ENCODE measurements at regions not wholly inside any gene's neighbourhood (a gene's known extent, or its start where the extent isn't known, plus 50 kb on each side); places are given as distances from the start of the nearest gene placed in this dataset.
"Not testable (repeated sequence)": the region's sequence is repeated elsewhere in the genome, so short reads cannot be mapped to it uniquely, and the experiment has no call there.

DNA sequence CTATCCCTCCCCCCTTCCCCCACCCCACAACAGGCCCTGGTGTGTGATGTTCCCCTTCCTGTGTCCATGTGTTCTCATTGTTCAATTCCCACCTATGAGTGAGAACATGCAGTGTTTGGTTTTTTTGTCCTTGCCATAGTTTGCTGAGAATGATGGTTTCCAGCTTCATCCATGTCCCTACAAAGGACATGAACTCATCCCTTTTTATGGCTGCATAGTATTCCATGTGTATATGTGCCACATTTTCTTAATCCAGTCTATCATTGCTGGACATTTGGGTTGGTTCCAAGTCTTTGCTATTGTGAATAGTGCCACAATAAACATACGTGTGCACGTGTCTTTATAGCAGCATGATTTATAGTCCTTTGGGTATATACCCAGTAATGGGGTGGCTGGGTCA, 52.3 kb upstream of the MAN1A2 start:
- DNase-seq: not testable (repeated sequence)

- DNase-seq: no peak
These were observed 53.7 kb upstream of the MAN1A2 start for GRCh38 chr1:117313555-117313954.

DNA sequence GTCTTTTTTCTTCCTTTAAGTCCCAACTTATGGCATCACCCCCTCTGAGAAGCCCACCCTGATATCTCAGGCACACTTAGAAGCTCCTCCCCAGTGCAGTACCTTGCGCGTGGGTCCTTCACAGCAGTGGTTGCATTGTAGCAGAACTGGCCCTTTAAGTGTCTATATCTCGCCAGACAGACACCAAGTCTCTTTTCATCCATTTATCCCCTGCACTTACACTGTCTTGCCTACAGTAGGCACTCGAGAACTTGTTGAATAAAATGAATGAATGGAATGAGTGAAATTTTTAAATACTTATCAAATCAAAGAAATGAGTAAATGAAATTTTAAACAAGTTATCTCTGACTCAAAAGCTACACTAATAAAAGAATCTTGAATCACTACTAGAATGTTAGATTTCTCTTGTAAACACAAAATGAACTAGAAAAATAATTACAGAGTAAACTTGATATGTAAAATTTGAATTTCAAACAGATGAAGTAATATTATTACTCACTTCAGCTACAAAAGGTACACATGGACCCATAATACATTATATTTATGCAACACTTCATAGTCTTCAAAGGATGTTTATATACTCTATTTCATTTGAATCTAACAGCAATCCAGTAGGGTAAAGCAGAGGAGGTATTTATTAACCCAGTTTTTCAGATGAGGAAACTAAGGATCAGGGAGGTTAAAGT, 54.7 kb upstream of the MAN1A2 start:
- peak in 2 of 6 experiments; percentile 2 to 25 for DNase-seq

DNA sequence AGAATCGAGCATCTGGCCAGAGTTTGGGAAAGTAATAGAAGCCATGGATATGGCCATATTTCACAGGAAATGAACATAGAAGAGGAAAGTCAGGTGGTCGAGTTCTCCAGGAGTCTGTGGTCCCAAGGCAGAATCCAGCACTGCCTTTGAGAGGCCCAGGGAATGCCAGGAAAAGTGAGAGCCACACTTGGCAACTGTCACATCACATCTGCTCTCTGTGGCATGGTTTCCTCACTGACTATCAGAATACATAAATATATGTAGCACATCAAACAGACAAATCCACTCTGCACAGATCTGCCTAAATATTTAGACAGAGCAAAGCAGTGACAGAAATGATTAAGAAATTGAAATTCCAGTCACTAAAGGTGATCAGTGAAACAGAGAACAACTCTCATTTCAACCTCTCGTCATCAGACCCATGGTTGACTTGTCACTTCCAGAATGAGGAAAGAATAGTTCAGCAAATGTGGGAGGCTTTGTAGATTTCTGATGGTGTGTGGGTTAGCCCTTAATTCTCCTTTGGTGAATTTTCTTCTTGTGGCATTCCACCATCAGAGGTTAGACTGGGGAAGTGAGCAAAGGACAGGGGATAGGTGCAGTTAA, 58.8 kb upstream of the MAN1A2 start:
- DNase-seq: no peak

DNA sequence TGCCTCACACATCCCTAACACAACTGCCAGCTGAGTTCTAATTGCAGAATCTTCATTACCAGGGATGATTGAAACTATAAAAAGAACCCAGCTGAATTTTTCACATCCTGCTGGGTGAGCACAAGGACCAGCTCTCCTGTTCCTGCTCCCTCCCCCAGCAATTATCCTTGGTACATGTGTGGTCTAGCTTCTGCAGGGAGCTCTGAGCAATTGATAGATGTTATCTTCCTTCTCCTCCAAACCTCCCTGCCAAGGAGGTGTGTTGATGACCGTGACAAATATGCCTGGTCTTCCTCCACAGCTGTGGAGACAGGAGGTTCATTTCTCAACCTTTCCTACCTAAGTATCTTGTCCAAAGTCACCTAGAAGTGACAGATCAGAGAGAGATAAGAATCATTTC, 65.3 kb upstream of the MAN1A2 start:
- no peak for DNase-seq

- not testable (repeated sequence) for DNase-seq
These were observed 67.1 kb upstream of the MAN1A2 start for GRCh38 chr1:117300183-117300582.

- no peak for DNase-seq
These were observed 72.2 kb upstream of the MAN1A2 start for GRCh38 chr1:117295001-117295400.

DNA sequence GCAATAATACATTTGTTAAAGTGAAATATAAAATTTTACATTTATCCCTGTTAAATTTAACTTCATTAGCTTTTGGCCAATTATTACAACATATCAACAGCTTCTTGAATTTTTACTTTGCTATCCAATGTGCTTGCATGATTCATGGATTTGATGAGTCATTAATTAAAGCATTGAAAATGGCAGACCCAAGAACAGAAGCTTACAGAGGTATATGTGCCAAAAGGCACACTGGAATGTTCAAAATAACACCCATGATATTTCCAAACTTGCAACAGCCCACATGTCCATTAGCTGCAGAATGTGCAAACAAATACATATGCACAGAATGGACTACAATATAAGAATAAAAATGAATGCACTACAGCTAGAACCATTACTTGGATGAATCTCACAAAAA, 76.4 kb upstream of the MAN1A2 start:
- DNase-seq: no peak

GRCh38 chr1:117289316-117289870, 77.9 kb upstream of the MAN1A2 start:
- DNase-seq: no peak

DNA sequence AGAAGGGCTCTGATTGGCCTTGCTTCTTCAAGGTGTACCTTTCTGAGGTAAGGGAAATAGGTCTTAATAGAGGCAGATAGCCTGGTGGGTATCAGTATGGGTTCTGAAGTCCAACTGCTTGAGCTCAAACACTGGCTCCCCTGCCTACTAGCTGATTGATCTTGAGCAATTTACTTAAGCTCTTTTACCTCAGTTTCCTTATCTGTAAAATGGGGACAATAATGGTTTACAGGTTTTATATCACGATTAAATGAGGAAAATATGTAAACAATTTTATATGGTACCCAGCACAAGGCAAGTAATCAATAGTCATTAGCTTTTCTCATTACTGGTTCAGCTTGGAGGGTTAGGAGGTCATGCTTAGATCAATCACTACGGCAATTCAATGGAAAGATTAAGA, 75.8 kb upstream of the VTCN1 start:
- no peak for DNase-seq

DNA sequence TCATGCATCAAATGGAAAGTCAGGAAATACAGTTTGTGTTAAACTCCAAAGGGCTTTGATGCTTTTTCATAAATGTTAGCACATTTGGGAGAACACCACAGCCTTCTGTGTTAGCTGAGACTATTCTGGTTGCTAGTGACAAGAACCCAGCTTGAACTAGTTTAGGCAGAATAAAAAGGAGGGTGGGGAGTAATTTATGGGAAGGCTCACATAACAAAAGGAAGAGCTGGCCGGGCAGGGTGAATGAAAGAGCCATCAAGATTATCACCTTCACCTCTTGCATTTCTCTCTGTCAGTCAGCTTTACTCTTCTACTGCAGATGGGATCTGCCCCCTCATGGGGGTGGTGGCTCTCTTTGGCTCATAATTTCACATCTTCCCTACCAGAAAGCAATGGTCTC, 75.4 kb upstream of the VTCN1 start:
- DNase-seq: no peak

- DNase-seq: no peak
These were observed 73.9 kb upstream of the VTCN1 start for GRCh38 chr1:117284399-117285215.

DNA sequence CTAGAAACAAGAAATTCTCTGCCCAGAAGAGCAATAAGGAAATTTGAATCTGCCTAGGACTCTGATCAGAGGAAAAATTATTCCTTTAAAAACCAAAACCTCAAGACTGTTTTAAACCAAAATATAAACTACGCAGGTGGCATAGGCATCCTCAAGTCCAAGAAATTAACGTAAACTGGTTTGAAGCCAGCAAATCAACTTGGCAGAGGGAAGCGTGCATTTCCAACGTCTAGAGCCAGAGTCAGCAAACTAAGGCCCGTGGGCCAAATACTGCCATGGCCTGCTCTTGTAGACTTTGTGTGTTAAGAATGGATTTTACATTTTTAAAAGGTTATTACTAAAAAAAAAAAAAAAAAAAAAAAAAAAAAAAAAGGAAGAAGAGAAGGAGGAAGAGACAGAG, 67.8 kb upstream of the VTCN1 start:
- no peak for DNase-seq

- DNase-seq: no peak
These were observed 64.3 kb upstream of the VTCN1 start for GRCh38 chr1:117275055-117275454.

DNA sequence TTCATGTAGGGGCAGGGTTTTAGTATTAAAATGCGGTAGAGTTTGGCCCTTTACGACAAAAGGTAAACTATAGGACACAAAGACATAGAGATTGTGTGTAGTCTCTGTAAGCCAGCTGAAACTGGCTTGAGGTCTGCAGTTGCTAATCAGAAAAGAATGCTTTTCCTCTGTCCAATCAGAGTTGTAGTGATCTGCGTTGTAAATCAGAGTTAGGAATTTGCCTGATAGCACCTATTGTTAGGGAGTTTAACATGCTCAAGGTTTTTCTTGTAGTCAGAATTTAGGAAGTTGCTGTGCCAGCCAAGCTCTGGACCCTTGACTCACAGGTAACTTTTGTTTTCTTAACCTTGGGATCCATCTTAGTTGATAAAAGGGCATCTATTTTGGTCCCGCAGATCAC, 61.2 kb upstream of the VTCN1 start:
- DNase-seq: no peak

GRCh38 chr1:117271129-117271528, 60.4 kb upstream of the VTCN1 start:
- DNase-seq: no peak

- DNase-seq: no peak
These were observed 60.0 kb upstream of the VTCN1 start for GRCh38 chr1:117270679-117271078.

DNA sequence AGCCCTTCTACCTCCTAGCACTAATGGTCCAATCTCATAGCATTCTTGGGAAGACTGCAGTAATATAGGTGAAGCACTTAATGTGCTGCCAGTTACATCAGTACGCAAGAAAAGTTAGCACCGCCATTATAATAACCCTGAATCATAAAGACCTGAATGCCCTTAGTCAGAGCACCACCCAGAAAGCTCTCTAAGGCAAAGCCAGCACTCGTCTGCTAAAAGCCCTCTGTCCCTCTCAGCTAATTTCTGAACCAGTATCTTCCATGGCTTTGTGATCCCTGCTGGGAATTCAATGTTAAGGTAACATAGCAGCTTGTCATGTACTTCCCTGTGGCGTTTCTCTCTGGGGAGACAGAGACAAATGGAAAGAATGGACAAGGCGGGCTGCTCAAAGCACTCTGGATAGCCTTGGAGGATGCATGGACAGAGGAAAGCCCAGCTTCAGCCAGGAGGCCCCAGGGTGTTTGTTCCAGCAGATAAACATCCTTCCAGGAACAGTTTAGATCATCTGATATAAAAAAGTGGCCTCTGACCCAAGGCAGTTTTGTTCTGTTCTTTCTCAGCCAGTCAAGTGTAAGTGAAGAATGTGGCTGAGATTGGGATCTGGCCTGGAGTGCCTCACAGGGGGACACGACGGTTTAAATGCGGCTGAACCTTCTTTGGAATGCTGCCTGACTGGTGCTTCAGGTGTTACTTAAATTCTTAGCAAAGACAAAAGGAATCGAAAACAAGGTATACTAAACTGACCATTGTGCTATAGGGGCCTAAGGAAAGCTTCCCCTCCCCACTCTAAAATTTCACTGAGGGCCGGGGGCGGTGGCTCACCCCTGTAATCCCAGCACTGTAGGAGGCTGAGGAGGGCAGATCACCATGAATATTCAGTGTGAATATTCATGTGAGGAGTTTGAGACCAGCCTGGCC, 58.1 kb upstream of the VTCN1 start:
- DNase-seq: no peak

DNA sequence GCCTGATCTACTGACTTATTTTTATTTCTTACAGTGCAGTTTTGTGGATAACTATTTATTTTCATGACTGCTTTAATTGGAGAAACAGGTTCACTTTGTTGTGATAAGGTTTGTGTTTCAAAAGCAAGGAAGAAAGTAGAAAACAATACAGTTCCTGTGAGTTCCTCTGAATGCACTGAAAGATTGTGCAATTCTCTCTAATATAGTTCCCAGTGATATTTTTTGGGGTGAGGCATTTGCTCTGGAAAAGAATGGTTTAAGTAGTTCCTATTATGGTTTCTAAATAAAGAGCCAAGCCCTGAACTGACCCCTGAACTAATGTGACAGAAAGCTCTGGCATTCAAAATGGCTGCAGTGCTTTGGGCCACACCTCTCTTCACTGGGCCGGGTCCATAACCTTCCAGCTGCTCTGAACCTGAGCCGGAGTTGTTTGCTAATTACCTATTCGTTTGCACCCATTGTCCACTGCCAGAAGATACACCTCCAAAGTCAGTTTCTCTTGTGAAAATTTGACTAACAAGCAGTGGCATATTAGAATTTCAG, 56.6 kb upstream of the VTCN1 start:
- DNase-seq: no peak

DNA sequence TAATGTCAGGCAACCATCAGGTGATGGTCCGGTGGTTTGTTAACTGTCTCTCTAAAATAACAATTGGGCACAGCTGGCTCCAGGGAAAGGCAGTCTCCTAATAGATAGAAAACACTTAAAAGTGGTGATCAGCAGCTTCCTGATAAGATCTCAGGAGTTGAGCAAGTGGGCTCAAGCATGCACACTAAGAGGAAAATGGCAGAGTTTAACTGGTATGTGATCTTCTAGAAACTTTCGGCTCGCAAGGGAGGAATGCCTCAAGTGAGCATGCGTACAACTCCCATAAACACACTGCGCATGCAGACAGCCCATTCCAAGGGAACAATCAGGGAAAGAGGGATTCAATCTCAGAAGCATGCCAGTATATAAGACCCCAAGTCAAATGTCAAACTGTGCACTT, 52.2 kb upstream of the VTCN1 start:
- no peak for DNase-seq

DNA sequence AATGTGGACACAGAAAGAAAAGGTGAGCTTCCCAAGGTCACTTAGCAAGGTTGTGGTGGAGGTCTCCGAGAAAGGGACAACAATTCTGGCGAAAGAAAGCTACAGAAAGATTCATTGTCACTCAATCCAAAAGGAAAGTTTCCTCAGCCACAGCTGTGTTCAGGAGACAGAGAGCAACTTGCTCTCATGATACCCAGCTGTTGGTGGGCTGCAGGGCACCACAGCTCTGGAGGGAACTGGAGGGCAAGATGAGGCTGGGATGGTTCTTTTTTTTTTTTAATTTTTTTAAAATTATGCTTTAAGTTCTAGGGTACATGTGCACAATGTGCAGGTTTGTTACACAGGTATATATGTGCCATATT, 50.7 kb upstream of the VTCN1 start:
- DNase-seq: no peak

DNA sequence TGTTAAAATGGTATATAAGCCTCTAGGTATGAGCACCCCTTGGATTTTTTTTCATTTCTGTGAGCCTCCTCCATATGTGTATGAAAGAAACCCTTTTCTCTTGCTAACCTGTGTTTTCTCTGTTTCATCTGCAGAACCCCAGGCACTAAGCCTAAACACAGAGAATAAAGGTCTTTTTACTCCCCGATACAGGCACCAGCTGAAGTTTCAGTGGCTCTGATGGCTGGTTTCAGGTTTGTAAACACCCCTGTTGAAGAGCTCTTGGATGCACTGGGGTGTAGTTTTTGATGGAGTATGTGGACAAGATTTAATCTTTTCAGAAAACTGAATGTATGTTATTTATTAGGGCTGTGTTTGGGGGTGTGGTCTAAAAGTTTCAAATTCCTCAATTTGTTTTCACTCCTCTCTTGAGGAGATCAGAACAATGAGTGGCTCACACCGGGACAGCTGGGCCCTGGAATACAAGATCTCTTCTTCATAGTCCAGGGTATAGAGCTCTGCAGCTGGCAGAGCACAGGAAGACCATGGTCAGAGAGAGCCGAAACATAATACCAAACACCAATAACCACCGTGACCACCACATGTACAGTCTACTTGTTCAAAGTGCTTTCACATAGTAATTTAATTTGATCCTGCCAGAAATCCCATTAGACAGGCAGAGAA, 50.2 kb upstream of the VTCN1 start:
- no peak for DNase-seq

All from stimulated activated naive CD4-positive, alpha-beta T cell (primary cell).